ENCODE measurements at regions not wholly inside any gene's neighbourhood (a gene's known extent, or its start where the extent isn't known, plus 50 kb on each side); places are given as distances from the start of the nearest gene placed in this dataset.

- no peak for TF ChIP-seq CHD7 (IDR thresholded peaks at IDR 0.05; ENCODE audit: insufficient replicate concordance, low read length)
- TF ChIP-seq CBX5 (IDR thresholded peaks at IDR 0.05; ENCODE audit: low read depth, low read length): no peak
- TF ChIP-seq SP1 (IDR thresholded peaks at IDR 0.05; ENCODE audit: low read depth, low read length): no peak
- TF ChIP-seq E2F6 (IDR thresholded peaks at IDR 0.05): no peak
Observed at GRCh38 chr11:71098776-71099175, 153.6 kb downstream of the SHANK2 start (continued).

All from H1 (cell line).